ENCODE measurements at regions not wholly inside any gene's neighbourhood (a gene's known extent, or its start where the extent isn't known, plus 50 kb on each side); places are given as distances from the start of the nearest gene placed in this dataset.

GRCh38 chr14:61186341-61187195 lies 94.6 kb downstream of the TMEM30B start:
- H3K36me3 ChIP-seq (replicated peaks), result no peaks in the 10 kb centered on the region
- DNase-seq, result no peak
- H3K27me3 ChIP-seq (replicated peaks), result no peaks in the 10 kb centered on the region
- no peak overlapping the region for H3K4me3 ChIP-seq (ENCODE audit: low read depth, low read length)
- H3K27ac ChIP-seq, result peak overlapping the region; percentile 7
- in situ Hi-C loops (cut with HindIII; ENCODE audit: low pct_ligation_motif_present, low sequenced_read_pairs), result no loop called here
- no peak for TF ChIP-seq CTCF (IDR thresholded peaks at IDR 0.05; ENCODE audit: low read depth, low read length, missing control alignments)

- in situ Hi-C loops (cut with HindIII; ENCODE audit: low pct_ligation_motif_present, low sequenced_read_pairs), result no loop called here
- no peak overlapping the region for H3K27ac ChIP-seq
- no peaks in the 10 kb centered on the region for H3K27me3 ChIP-seq (replicated peaks)
- TF ChIP-seq CTCF (IDR thresholded peaks at IDR 0.05; ENCODE audit: low read depth, low read length, missing control alignments), result no peak
- no peak overlapping the region for H3K4me3 ChIP-seq (ENCODE audit: low read depth, low read length)
- H3K36me3 ChIP-seq (replicated peaks), result no peaks in the 10 kb centered on the region
- DNase-seq, result no peak
Observed at GRCh38 chr14:61185534-61185933, 95.6 kb downstream of the TMEM30B start.

- H3K4me3 ChIP-seq (ENCODE audit: low read depth, low read length), result no peak overlapping the region
- DNase-seq, result peak; percentile 72
- no peaks in the 10 kb centered on the region for H3K36me3 ChIP-seq (replicated peaks)
- TF ChIP-seq CTCF (IDR thresholded peaks at IDR 0.05; ENCODE audit: low read depth, low read length, missing control alignments), result no peak
- no peaks in the 10 kb centered on the region for H3K27me3 ChIP-seq (replicated peaks)
- peak overlapping the region; percentile 31 for H3K27ac ChIP-seq
- in situ Hi-C loops (cut with HindIII; ENCODE audit: low pct_ligation_motif_present, low sequenced_read_pairs), result no loop called here
Observed at GRCh38 chr14:61184112-61184511, 97.0 kb downstream of the TMEM30B start.

- Histone ChIP-seq H3K27me3 (replicated peaks) (no peaks in the 10 kb centered on the region), H3K4me3 (ENCODE audit: low read depth, low read length) (no peak overlapping the region), H3K36me3 (replicated peaks) (no peaks in the 10 kb centered on the region), H3K27ac (peak overlapping the region; percentile 32)
- no peak for TF ChIP-seq CTCF (IDR thresholded peaks at IDR 0.05; ENCODE audit: low read depth, low read length, missing control alignments)
- no peak for DNase-seq
- in situ Hi-C loops (cut with HindIII; ENCODE audit: low pct_ligation_motif_present, low sequenced_read_pairs), result no loop called here
Observed at GRCh38 chr14:61183196-61183885, 97.8 kb downstream of the TMEM30B start.

GRCh38 chr14:61179796-61180398 lies 101.2 kb downstream of the TMEM30B start:
- in situ Hi-C loops (cut with HindIII; ENCODE audit: low pct_ligation_motif_present, low sequenced_read_pairs), result no loop called here
- TF ChIP-seq CTCF (IDR thresholded peaks at IDR 0.05; ENCODE audit: low read depth, low read length, missing control alignments), result peak; percentile 7
- H3K36me3 ChIP-seq (replicated peaks), result no peaks in the 10 kb centered on the region
- no peak for DNase-seq
- H3K27me3 ChIP-seq (replicated peaks), result no peaks in the 10 kb centered on the region
- no peak overlapping the region for H3K4me3 ChIP-seq (ENCODE audit: low read depth, low read length)
- H3K27ac ChIP-seq, result peak overlapping the region; percentile 98
